H1 (cell line): ENCODE measurements at regions not wholly inside any gene's neighbourhood (a gene's known extent, or its start where the extent isn't known, plus 50 kb on each side); places are given as distances from the start of the nearest gene placed in this dataset.

Experiments
- CTCF ChIA-PET: fragments of 300-600 bp; sonication (Branson Sonifier 250); formaldehyde crosslinking; loops from one replicate; lab custom pipeline; 2021; ENCODE audit not compliant: partially characterized antibody; lab: Charles Lee
- POLR2A ChIA-PET: fragments of 300-600 bp; sonication (Branson Sonifier 250); formaldehyde crosslinking; loops from one replicate; lab custom pipeline; 2021; ENCODE audit warnings: inconsistent platforms; ENCODE audit not compliant: partially characterized antibody; lab: Charles Lee
- DNase-seq, 2 experiments: peaks; one replicate each; pipeline versions ENCODE4 v3.0.0 to v3.0.0-alpha.2; 2010 to 2022; ENCODE audit warnings: low spot score in 2 of 2, low read depth in 1 of 2, mixed read lengths in 1 of 2
- FAIRE-seq: peaks from 2 replicates; lab custom pipeline; 2011; peaks lifted over from hg19 to GRCh38; lab: Jason Lieb, UNC
- H2AFZ ChIP-seq: 2 replicates; pipeline ENCODE4 v1.8.1; 2012; ENCODE audit warnings: low read length, inconsistent platforms
- H2AK5ac ChIP-seq: 2 replicates; pipeline ENCODE4 v1.6.1; 2013; ENCODE audit warnings: low read depth, low read length
- H2BK120ac ChIP-seq: replicated peaks from 2 replicates; pipeline ENCODE3; 2013; ENCODE audit warnings: low read depth, low read length, inconsistent platforms
- H2BK12ac ChIP-seq: 2 replicates; pipeline ENCODE4 v1.6.1; 2013; ENCODE audit warnings: low read depth, low read length
- H2BK15ac ChIP-seq: 2 replicates; pipeline ENCODE4 v1.6.1; 2013; ENCODE audit warnings: low read length
- H2BK20ac ChIP-seq: 2 replicates; pipeline ENCODE4 v1.6.1; 2013; ENCODE audit warnings: low read length
- H2BK5ac ChIP-seq: 2 replicates; pipeline ENCODE4 v1.6.1; 2013; ENCODE audit warnings: low read depth, low read length
- H3K14ac ChIP-seq: 2 replicates; pipeline ENCODE4 v1.6.1; 2013; ENCODE audit warnings: inconsistent platforms; ENCODE audit not compliant: insufficient read length
- H3K18ac ChIP-seq: 2 replicates; pipeline ENCODE4 v1.6.1; 2013; ENCODE audit warnings: low read length; ENCODE audit errors: extremely low read depth
- H3K23ac ChIP-seq: 2 replicates; pipeline ENCODE4 v1.6.1; 2013; ENCODE audit warnings: inconsistent platforms; ENCODE audit not compliant: insufficient read length
- H3K23me2 ChIP-seq: 2 replicates; pipeline ENCODE4 v1.6.1; 2013; ENCODE audit warnings: low read depth, low read length
- H3K27ac ChIP-seq: 2 replicates; pipeline ENCODE4 v1.6.1; 2011; ENCODE audit warnings: low read depth, low read length, inconsistent platforms
- H3K27me3 ChIP-seq, 4 experiments: replicated peaks in 1 of 4; 1 replicate in 1 of 4; 2 replicates in 3 of 4; pipeline versions ENCODE4 v1.6.1 to v1.8.1; 2011 to 2013; ENCODE audit warnings: low read length in 3 of 4, mild to moderate bottlenecking in 3 of 4, inconsistent platforms in 2 of 4, mixed read lengths in 2 of 4, moderate library complexity in 1 of 4; ENCODE audit not compliant: control insufficient read depth in 3 of 4, insufficient read depth in 3 of 4; ENCODE audit errors: extremely low read depth in 1 of 4
- H3K36me3 ChIP-seq, 4 experiments: 2 replicates each; pipeline versions ENCODE4 v1.6.1 to v1.8.1; 2011 to 2013; ENCODE audit warnings: mild to moderate bottlenecking in 4 of 4, low read length in 3 of 4, moderate library complexity in 2 of 4, control low read depth in 1 of 4, inconsistent platforms in 1 of 4; ENCODE audit not compliant: insufficient read depth in 4 of 4, control insufficient read depth in 2 of 4
- H3K4ac ChIP-seq: replicated peaks from 2 replicates; pipeline ENCODE3; 2013; ENCODE audit warnings: low read length, low read depth, mixed read lengths, inconsistent platforms; ENCODE audit not compliant: insufficient read length
- H3K4me1 ChIP-seq, 4 experiments: replicated peaks in 1 of 4; 1 replicate in 1 of 4; 2 replicates in 3 of 4; pipeline versions ENCODE4 v1.6.1 to v1.8.1; 2011 to 2013; ENCODE audit warnings: low read length in 3 of 4, inconsistent platforms in 2 of 4, mixed read lengths in 1 of 4; ENCODE audit not compliant: insufficient read depth in 4 of 4, control insufficient read depth in 3 of 4
- H3K4me2 ChIP-seq, 2 experiments: 2 replicates each; pipeline versions ENCODE4 v1.6.1 to v1.8.1; 2011 to 2013; ENCODE audit warnings: low read depth in 2 of 2, low read length in 2 of 2, control low read depth in 1 of 2, inconsistent platforms in 1 of 2, mild to moderate bottlenecking in 1 of 2; ENCODE audit not compliant: insufficient read depth in 1 of 2
- H3K4me3 ChIP-seq, 4 experiments: fragments of 200-600, 300-600 bp in 1 of 4; sonication (generic), shearing (Covaris generic), sonication (Bioruptor Twin) in 1 of 4; 2 replicates each; pipeline versions ENCODE4 v1.5.1 to v1.8.1; 2011 to 2016; ENCODE audit warnings: low read length in 4 of 4, low read depth in 3 of 4, control low read depth in 2 of 4, inconsistent platforms in 2 of 4, mild to moderate bottlenecking in 2 of 4, mixed read lengths in 1 of 4, moderate library complexity in 1 of 4; ENCODE audit not compliant: insufficient read depth in 2 of 4; ENCODE audit errors: extremely low read depth in 1 of 4
- H3K56ac ChIP-seq: replicated peaks from 2 replicates; pipeline ENCODE3; 2013; ENCODE audit warnings: low read depth, mild to moderate bottlenecking, mixed read lengths, low read length, inconsistent platforms; ENCODE audit not compliant: insufficient read length
- H3K79me1 ChIP-seq: 2 replicates; pipeline ENCODE4 v1.6.1; 2013; ENCODE audit warnings: low read depth, low read length, control low read depth
- H3K79me2 ChIP-seq, 2 experiments: 2 replicates each; pipeline versions ENCODE4 v1.6.1 to v1.8.1; 2012 to 2013; ENCODE audit warnings: low read length in 2 of 2, mild to moderate bottlenecking in 2 of 2, inconsistent platforms in 1 of 2; ENCODE audit not compliant: insufficient read depth in 2 of 2, control insufficient read depth in 1 of 2
- H3K9ac ChIP-seq, 4 experiments: replicated peaks in 1 of 4; 1 replicate in 1 of 4; 2 replicates in 3 of 4; pipeline versions ENCODE4 v1.6.1 to v1.8.1; 2011 to 2013; ENCODE audit warnings: low read depth in 3 of 4, low read length in 3 of 4, control low read depth in 2 of 4, mild to moderate bottlenecking in 2 of 4, moderate library complexity in 2 of 4, inconsistent platforms in 1 of 4; ENCODE audit errors: extremely low read depth in 1 of 4
- H3K9me3 ChIP-seq, 2 experiments: 2 replicates each; pipeline versions ENCODE4 v1.6.1 to v1.8.1; 2012 to 2013; ENCODE audit warnings: mild to moderate bottlenecking in 2 of 2, moderate library complexity in 2 of 2, control low read depth in 1 of 2, inconsistent platforms in 1 of 2, low read depth in 1 of 2, low read length in 1 of 2, mixed read lengths in 1 of 2; ENCODE audit not compliant: insufficient read depth in 2 of 2
- H4K20me1 ChIP-seq, 2 experiments: replicated peaks in 1 of 2; 2 replicates each; pipeline versions ENCODE3 to v1.8.1; 2011 to 2013; ENCODE audit warnings: inconsistent platforms in 2 of 2, low read length in 2 of 2, mild to moderate bottlenecking in 1 of 2; ENCODE audit not compliant: insufficient read depth in 2 of 2, control insufficient read depth in 1 of 2
- H4K5ac ChIP-seq: 2 replicates; pipeline ENCODE4 v1.6.1; 2013; ENCODE audit warnings: low read length, low read depth, mixed read lengths, inconsistent platforms; ENCODE audit not compliant: insufficient read length
- H4K8ac ChIP-seq: 2 replicates; pipeline ENCODE4 v1.8.0; 2013; ENCODE audit warnings: mild to moderate bottlenecking, moderate library complexity, low read length, inconsistent platforms; ENCODE audit not compliant: insufficient read depth; ENCODE audit errors: extremely low read depth
- H4K91ac ChIP-seq: replicated peaks from 2 replicates; pipeline ENCODE3; 2013; ENCODE audit warnings: low read length, mixed read lengths, inconsistent platforms; ENCODE audit not compliant: insufficient read length
- BRCA1 ChIP-seq: IDR thresholded peaks from 2 replicates; pipeline ENCODE4 v1.6.1; 2012; ENCODE audit warnings: low read depth, low read length, improper control_type of control experiment
- CBX8 ChIP-seq: fragments of 300-800, 300-1000 bp; sonication (generic); IDR thresholded peaks from 2 replicates; pipeline ENCODE4 v1.7.1; 2016; ENCODE audit warnings: low read depth, low read length, borderline replicate concordance
- CHD2 ChIP-seq: IDR thresholded peaks from 2 replicates; pipeline ENCODE4 v1.6.1; 2012; ENCODE audit warnings: low read length, improper control_type of control experiment
- E2F6 ChIP-seq: IDR thresholded peaks from 2 replicates; pipeline ENCODE4 v1.6.1; 2012; ENCODE audit warnings: inconsistent platforms
- EGR1 ChIP-seq: IDR thresholded peaks from 2 replicates; pipeline ENCODE4 v1.6.1; 2011; ENCODE audit warnings: low read depth, low read length, borderline replicate concordance
- FOSL1 ChIP-seq: IDR thresholded peaks from 2 replicates; pipeline ENCODE4 v1.6.1; 2011; ENCODE audit warnings: mild to moderate bottlenecking, low read depth, low read length, moderate library complexity; ENCODE audit not compliant: insufficient read depth
- GABPA ChIP-seq: IDR thresholded peaks from 2 replicates; pipeline ENCODE4 v1.6.1; 2011; ENCODE audit warnings: mild to moderate bottlenecking, low read length, moderate library complexity, borderline replicate concordance; ENCODE audit not compliant: insufficient read depth
- POLR2AphosphoS5 ChIP-seq: IDR thresholded peaks from 2 replicates; pipeline ENCODE4 v1.6.1; 2011; ENCODE audit warnings: low read depth, low read length
- RNF2 ChIP-seq: fragments of 200-900, 300-1000 bp; sonication (generic); IDR thresholded peaks from 2 replicates; pipeline ENCODE4 v1.7.1; 2016; ENCODE audit warnings: borderline replicate concordance, low read depth, mild to moderate bottlenecking, antibody characterized with exemption, low read length; ENCODE audit not compliant: poor library complexity, severe bottlenecking; ENCODE audit errors: missing control alignments
- SP2 ChIP-seq: IDR thresholded peaks from 2 replicates; pipeline ENCODE4 v1.6.1; 2012; ENCODE audit warnings: mild to moderate bottlenecking, low read length, inconsistent platforms
- SP4 ChIP-seq: IDR thresholded peaks from 2 replicates; pipeline ENCODE4 v1.6.1; 2012; ENCODE audit warnings: low read length, inconsistent platforms
- SUZ12 ChIP-seq: fragments of 200-600 bp; sonication (generic); IDR thresholded peaks from 2 replicates; pipeline ENCODE4 v1.6.1; 2012; ENCODE audit warnings: mild to moderate bottlenecking, inconsistent platforms, low read length, moderate library complexity, mixed read lengths
- TEAD4 ChIP-seq: IDR thresholded peaks from 2 replicates; pipeline ENCODE4 v1.6.1; 2012; ENCODE audit warnings: low read depth, low read length, inconsistent platforms, mixed read lengths
- ZNF274 ChIP-seq: IDR thresholded peaks from 2 replicates; pipeline ENCODE4 v1.7.0; 2012; ENCODE audit warnings: low read length, borderline replicate concordance; ENCODE audit errors: extremely low read depth
- WGBS, 2 experiments: shearing (Covaris generic) in 1 of 2; methylation state at CpG; one replicate each; pipeline versions ENCODE4 v1.1.6 to v1.1.7; 2013 to 2015; ENCODE audit warnings: low lambda C conversion rate in 2 of 2, mixed read lengths in 2 of 2, inconsistent platforms in 1 of 2, low coverage in 1 of 2, missing lambda C conversion rate in 1 of 2; ENCODE audit not compliant: insufficient replicate concordance in 2 of 2, insufficient coverage in 1 of 2, insufficient read length in 1 of 2; ENCODE audit errors: extremely low coverage in 1 of 2, missing lambda C conversion rate in 1 of 2; 5-methylcytosine and 5-hydroxymethylcytosine counted together

DNA sequence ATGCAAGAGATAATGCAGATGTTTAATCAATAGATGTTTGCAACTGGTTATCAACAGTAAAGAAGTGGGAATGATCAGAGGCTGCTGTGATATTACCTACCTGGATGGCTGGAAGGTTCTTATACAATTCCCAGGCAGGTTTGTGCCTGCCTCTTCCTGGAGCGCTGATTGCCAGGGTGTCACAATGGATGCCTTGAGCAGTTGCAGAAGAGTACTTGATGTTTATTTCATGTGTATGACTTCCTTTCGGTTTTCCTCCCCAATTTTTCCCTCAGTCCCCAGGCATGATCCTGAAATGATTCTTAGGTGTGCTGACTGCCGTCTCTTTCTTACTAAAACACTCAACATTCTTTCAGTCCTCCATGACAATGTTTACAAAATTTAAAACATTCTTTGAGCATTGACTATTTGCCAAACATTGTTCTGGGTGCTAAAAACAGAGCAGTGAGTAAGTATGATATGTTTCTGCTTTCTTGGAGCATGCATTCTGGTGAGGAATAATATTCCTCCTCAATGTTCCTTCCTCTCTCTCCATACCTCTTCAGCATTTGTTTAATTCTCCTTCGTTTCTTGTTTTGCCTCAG is 416.6 kb upstream of the TRIB2 start:
- Histone ChIP-seq H3K14ac (no peak overlapping the region), H4K8ac (no peak overlapping the region), H3K79me2 (no peaks in the 10 kb centered on the region), H3K56ac (no peak overlapping the region), H2BK20ac (no peak overlapping the region), H3K4me2 (no peak overlapping the region), H3K23ac (no peak overlapping the region), H3K18ac (no peak overlapping the region), H3K4me3 (no peak overlapping the region), H2BK15ac (no peak overlapping the region), H3K36me3 (no peaks in the 10 kb centered on the region), H2AFZ (no peak overlapping the region), H2BK120ac (no peak overlapping the region), H3K27me3 (no peaks in the 10 kb centered on the region), H2BK12ac (no peak overlapping the region), H4K91ac (no peak overlapping the region), H2AK5ac (no peak overlapping the region), H3K9ac (no peak overlapping the region), H3K4ac (no peak overlapping the region), H3K4me1 (peaks cover 0 to 4% (median 0%) of the 10 kb centered on the region in 4 experiments; a peak in 2 of 7 replicates), H4K20me1 (no peaks in the 10 kb centered on the region), H2BK5ac (no peak overlapping the region), H4K5ac (no peak overlapping the region), H3K79me1 (no peaks in the 10 kb centered on the region), H3K23me2 (no peaks in the 10 kb centered on the region), H3K27ac (no peak overlapping the region), H3K9me3 (no peaks in the 10 kb centered on the region)
- 84% methylated on average over 4 of the region's 4 CpGs; no CpG with 5 or more reads in 1 of the 2 experiments for WGBS, 2 experiments
- ChIA-PET CTCF (no interaction called here), POLR2A (no interaction called here)
- FAIRE-seq (no peak), DNase-seq (no peak)
- TF ChIP-seq RNF2 (no peak), CHD2 (no peak), SP4 (no peak), BRCA1 (no peak), EGR1 (no peak), FOSL1 (no peak), SP2 (no peak), POLR2AphosphoS5 (no peak), SUZ12 (no peak), ZNF274 (no peak), CBX8 (no peak), E2F6 (no peak), GABPA (no peak), TEAD4 (no peak)
